ENCODE measurements at regions not wholly inside any gene's neighbourhood (a gene's known extent, or its start where the extent isn't known, plus 50 kb on each side); places are given as distances from the start of the nearest gene placed in this dataset.

DNA sequence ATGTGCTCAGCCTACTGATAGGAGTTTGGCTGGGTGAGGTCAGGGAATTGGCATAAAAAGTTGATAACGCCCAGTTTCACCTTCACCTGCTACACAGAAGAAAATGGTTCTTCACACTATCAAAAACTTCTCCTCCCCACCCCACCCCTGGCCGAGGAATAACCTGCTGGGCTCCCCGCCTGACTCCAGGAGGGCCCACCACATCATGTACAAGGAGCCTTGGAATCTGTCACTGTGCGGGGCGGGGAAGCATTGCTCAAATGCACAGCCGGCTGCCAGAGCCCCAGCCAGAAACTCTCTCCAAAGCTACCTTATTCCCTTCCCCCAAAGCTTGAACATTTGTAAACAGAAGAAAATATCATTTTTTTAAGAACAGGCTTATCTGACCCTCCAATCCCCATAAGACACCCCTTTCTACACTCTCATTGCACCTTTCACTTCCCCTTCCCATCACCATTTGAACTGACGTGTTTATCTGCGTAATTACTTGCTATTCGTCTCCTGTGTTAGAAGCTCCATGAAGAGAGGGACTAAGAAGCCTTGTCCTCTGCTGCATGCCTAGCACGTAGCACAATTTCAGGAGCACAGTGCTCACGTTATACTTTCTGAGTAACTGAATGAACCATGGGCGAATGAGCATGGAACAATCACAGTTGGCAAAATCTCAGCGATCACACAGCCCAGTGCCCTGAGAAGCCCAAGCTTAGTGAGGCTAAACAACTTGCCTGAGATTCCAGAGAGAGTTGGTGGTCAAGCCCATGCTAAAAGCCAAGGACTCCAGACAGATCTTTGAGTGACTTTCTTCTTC lies 82.9 kb downstream of the HES1 start:
- Histone ChIP-seq H3K4me3 (ENCODE audit: low read depth, low read length) (no peak overlapping the region), H3K9me3 (ENCODE audit: control insufficient read depth, insufficient read depth, low read depth, low read length) (no peaks in the 10 kb centered on the region), H3K36me3 (ENCODE audit: control insufficient read depth in 2 of 2, insufficient read depth in 1 of 2, low read length in 2 of 2) (no peaks in the 10 kb centered on the region), H3K4me1 (ENCODE audit: control insufficient read depth, insufficient read depth, low read length) (no peaks in the 10 kb centered on the region), H3K27ac (ENCODE audit: extremely low read depth, low read depth, low read length) (no peak overlapping the region)
- ChIA-PET POLR2A (no interaction called here), CTCF (no interaction called here)
- no peak for TF ChIP-seq ZNF404 (tag by site-specific recombination; IDR thresholded peaks at IDR 0.05)
- TF ChIP-seq ZNF529 (tag by site-specific recombination; IDR thresholded peaks at IDR 0.05; ENCODE audit: insufficient replicate concordance) = no peak
- TF ChIP-seq ZNF433 (tag by site-specific recombination; IDR thresholded peaks at IDR 0.05; ENCODE audit: low read depth) = no peak
- TF ChIP-seq, protein P1, sequence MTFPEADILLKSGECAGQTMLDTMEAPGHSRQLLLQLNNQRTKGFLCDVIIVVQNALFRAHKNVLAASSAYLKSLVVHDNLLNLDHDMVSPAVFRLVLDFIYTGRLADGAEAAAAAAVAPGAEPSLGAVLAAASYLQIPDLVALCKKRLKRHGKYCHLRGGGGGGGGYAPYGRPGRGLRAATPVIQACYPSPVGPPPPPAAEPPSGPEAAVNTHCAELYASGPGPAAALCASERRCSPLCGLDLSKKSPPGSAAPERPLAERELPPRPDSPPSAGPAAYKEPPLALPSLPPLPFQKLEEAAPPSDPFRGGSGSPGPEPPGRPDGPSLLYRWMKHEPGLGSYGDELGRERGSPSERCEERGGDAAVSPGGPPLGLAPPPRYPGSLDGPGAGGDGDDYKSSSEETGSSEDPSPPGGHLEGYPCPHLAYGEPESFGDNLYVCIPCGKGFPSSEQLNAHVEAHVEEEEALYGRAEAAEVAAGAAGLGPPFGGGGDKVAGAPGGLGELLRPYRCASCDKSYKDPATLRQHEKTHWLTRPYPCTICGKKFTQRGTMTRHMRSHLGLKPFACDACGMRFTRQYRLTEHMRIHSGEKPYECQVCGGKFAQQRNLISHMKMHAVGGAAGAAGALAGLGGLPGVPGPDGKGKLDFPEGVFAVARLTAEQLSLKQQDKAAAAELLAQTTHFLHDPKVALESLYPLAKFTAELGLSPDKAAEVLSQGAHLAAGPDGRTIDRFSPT (tag by site-specific recombination; IDR thresholded peaks at IDR 0.05) = no peak
- no peak for TF ChIP-seq MZF1 (tag by site-specific recombination; IDR thresholded peaks at IDR 0.05; ENCODE audit: borderline replicate concordance)
- TF ChIP-seq, protein P2, sequence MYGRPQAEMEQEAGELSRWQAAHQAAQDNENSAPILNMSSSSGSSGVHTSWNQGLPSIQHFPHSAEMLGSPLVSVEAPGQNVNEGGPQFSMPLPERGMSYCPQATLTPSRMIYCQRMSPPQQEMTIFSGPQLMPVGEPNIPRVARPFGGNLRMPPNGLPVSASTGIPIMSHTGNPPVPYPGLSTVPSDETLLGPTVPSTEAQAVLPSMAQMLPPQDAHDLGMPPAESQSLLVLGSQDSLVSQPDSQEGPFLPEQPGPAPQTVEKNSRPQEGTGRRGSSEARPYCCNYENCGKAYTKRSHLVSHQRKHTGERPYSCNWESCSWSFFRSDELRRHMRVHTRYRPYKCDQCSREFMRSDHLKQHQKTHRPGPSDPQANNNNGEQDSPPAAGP (tag by site-specific recombination; IDR thresholded peaks at IDR 0.05) = no peak
- no peak for TF ChIP-seq ZNF571 (tag by site-specific recombination; IDR thresholded peaks at IDR 0.05)
- TF ChIP-seq, protein P3, sequence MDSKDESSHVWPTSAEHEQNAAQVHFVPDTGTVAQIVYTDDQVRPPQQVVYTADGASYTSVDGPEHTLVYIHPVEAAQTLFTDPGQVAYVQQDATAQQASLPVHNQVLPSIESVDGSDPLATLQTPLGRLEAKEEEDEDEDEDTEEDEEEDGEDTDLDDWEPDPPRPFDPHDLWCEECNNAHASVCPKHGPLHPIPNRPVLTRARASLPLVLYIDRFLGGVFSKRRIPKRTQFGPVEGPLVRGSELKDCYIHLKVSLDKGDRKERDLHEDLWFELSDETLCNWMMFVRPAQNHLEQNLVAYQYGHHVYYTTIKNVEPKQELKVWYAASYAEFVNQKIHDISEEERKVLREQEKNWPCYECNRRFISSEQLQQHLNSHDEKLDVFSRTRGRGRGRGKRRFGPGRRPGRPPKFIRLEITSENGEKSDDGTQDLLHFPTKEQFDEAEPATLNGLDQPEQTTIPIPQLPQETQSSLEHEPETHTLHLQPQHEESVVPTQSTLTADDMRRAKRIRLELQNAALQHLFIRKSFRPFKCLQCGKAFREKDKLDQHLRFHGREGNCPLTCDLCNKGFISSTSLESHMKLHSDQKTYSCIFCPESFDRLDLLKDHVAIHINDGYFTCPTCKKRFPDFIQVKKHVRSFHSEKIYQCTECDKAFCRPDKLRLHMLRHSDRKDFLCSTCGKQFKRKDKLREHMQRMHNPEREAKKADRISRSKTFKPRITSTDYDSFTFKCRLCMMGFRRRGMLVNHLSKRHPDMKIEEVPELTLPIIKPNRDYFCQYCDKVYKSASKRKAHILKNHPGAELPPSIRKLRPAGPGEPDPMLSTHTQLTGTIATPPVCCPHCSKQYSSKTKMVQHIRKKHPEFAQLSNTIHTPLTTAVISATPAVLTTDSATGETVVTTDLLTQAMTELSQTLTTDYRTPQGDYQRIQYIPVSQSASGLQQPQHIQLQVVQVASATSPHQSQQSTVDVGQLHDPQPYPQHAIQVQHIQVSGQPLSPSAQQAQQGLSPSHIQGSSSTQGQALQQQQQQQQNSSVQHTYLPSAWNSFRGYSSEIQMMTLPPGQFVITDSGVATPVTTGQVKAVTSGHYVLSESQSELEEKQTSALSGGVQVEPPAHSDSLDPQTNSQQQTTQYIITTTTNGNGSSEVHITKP (tag by site-specific recombination; IDR thresholded peaks at IDR 0.05) = 0 out of 2 replicates have a peak, but pooled peaks have one; percentile 27
- TF ChIP-seq PRDM1 (tag by site-specific recombination; IDR thresholded peaks at IDR 0.05) = peak; percentile 61
- TF ChIP-seq, protein P4, sequence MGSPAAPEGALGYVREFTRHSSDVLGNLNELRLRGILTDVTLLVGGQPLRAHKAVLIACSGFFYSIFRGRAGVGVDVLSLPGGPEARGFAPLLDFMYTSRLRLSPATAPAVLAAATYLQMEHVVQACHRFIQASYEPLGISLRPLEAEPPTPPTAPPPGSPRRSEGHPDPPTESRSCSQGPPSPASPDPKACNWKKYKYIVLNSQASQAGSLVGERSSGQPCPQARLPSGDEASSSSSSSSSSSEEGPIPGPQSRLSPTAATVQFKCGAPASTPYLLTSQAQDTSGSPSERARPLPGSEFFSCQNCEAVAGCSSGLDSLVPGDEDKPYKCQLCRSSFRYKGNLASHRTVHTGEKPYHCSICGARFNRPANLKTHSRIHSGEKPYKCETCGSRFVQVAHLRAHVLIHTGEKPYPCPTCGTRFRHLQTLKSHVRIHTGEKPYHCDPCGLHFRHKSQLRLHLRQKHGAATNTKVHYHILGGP (tag by site-specific recombination; IDR thresholded peaks at IDR 0.05) = no peak
- TF ChIP-seq ZNF624 (tag by site-specific recombination; IDR thresholded peaks at IDR 0.05) = no peak
- TF ChIP-seq ZNF138 (tag by site-specific recombination; IDR thresholded peaks at IDR 0.05; ENCODE audit: borderline replicate concordance) = no peak
- TF ChIP-seq SP2 (tag by site-specific recombination; IDR thresholded peaks at IDR 0.05) = no peak
- TF ChIP-seq ZNF335 (tag by site-specific recombination; conservative IDR thresholded peaks at IDR 0.05) = no peak
- TF ChIP-seq ZIC2 (tag by site-specific recombination; IDR thresholded peaks at IDR 0.05) = peak; percentile 19; the same call in 1 of the 2 replicates
- TF ChIP-seq YY1 (tag by site-specific recombination; IDR thresholded peaks at IDR 0.05) = no peak
- no peak for TF ChIP-seq ZNF48 (tag by site-specific recombination; IDR thresholded peaks at IDR 0.05)
